SK-N-MC (cell line): ENCODE measurements at regions not wholly inside any gene's neighbourhood (a gene's known extent, or its start where the extent isn't known, plus 50 kb on each side); places are given as distances from the start of the nearest gene placed in this dataset.
"Not testable (repeated sequence)": the region's sequence is repeated elsewhere in the genome, so short reads cannot be mapped to it uniquely, and the experiment has no call there.

Experiments
- DNase-seq: peaks from one replicate; pipeline ENCODE4 v3.0.0-alpha.2; 2011; ENCODE audit warnings: low read depth, low spot score
- H3K27ac ChIP-seq: fragments of 200-600 bp; sonication (generic); 2 replicates; pipeline ENCODE4 v1.5.1; 2016; ENCODE audit warnings: mixed run types
- H3K36me3 ChIP-seq: fragments of 200-600 bp; sonication (generic); 2 replicates; pipeline ENCODE4 v1.6.1; 2017; ENCODE audit warnings: antibody characterized with exemption, low read length, mixed read lengths; ENCODE audit not compliant: insufficient read depth
- H3K4me3 ChIP-seq: fragments of 200-600 bp; sonication (generic); 2 replicates; pipeline ENCODE4 v1.5.1; 2016
- H3K9ac ChIP-seq: fragments of 200-600 bp; sonication (generic); 2 replicates; pipeline ENCODE4 v1.8.0; 2017; ENCODE audit warnings: mixed run types, mixed read lengths; ENCODE audit not compliant: insufficient read length
- H3K9me3 ChIP-seq: fragments of 200-600 bp; sonication (generic); 2 replicates; pipeline ENCODE4 v1.6.1; 2017; ENCODE audit warnings: low read depth, mild to moderate bottlenecking, antibody characterized with exemption, low read length, moderate library complexity, mixed read lengths
- EZH2 ChIP-seq: fragments of 200-600 bp; sonication (generic); IDR thresholded peaks from one replicate; pipeline ENCODE4 v1.6.1; 2017; ENCODE audit warnings: antibody characterized with exemption
- FOXP2 ChIP-seq: optimal IDR thresholded peaks from 2 replicates; pipeline ENCODE3; 2011; ENCODE audit warnings: mild to moderate bottlenecking, moderate library complexity; ENCODE audit not compliant: insufficient read depth; ENCODE audit errors: extremely low read length, control extremely low read depth
- POLR2AphosphoS5 ChIP-seq: IDR thresholded peaks from 2 replicates; pipeline ENCODE4 v1.6.1; 2012; ENCODE audit warnings: mild to moderate bottlenecking, low read depth, low read length, borderline replicate concordance

DNA sequence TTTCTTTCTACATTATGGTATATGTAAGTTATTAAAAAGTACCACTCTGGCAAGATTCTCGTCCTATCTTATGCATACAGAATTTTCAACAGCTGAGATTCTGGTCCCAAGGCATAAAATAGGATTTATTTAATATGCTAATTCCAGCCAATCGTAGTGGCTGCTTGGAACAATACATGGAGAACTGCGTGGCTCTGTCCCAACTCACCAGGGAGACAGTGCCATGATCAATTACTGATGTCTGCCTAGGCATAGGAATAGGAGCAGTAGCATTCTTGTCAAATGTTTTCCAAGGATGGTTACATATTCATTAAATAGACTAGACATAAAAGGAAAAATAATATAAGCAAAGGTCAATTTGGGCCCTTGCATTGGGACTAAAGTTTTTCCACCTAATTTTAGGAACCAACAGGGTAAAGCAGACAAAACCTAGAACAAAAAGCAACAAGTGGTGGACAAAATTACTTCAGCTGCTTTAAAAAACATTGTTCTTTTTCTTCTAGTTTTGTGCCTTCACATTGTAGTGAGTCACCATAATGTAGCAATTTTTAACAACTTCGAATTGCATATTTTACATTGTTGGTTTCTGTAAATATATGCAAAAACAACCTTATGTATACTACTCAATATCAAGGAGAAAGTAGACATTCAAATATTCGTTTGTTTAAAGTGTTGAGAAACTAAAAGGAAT, 232.8 kb upstream of the ATP5MC3 start:
- DNase-seq: no peak
- Histone ChIP-seq H3K27ac (peak overlapping the region; percentile 84), H3K9me3 (no peaks in the 10 kb centered on the region), H3K4me3 (peak overlapping the region; percentile 57), H3K9ac (peak overlapping the region; percentile 49), H3K36me3 (no peaks in the 10 kb centered on the region)
- TF ChIP-seq FOXP2: no peak
- TF ChIP-seq POLR2AphosphoS5: no peak
- TF ChIP-seq EZH2: no peak

DNA sequence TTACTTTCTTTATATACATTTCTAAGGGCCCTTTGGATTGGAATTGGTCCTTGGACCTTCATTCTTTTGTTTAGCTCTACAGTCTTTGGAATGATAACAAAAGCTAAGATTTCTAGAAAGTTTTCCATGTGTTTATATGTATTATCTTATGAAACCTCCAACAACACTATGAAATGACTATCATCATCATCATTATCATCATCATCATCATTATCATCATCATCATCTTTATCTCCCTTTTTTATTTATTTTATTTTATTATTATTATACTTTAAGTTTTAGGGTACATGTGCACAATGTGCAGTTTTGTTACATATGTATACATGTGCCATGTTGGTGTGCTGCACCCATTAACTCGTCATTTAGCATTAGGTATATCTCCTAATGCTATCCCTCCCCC, 229.4 kb upstream of the ATP5MC3 start:
- not testable (repeated sequence) for H3K9me3 ChIP-seq, DNase-seq, H3K27ac ChIP-seq, H3K36me3 ChIP-seq, H3K9ac ChIP-seq, H3K4me3 ChIP-seq

DNA sequence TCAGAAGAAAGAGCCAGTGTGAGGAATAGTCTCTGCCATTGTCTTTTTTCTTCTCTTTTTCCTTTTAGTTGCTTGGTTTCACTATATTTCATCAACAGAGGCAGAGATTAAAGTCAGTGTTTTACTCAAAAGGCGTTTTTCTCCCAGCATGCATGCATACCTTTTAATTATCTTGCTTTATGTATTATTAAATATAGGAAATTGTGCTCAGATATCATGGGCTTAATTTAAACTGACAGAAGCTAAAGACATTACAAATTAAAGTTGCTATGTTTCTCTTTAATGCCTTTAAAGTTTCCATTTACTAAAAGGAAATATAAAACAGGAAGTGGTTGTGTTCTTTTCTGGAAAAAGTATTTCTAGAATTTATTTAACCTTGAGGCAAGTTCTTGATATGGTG, 223.3 kb upstream of the ATP5MC3 start:
- H3K27ac ChIP-seq: peak overlapping the region; percentile 100
- TF ChIP-seq EZH2 (no peak), POLR2AphosphoS5 (peak; percentile 42; the same call in 1 of the 2 replicates)
- peak overlapping the region; percentile 82 for H3K9ac ChIP-seq
- H3K9me3 ChIP-seq: no peaks in the 10 kb centered on the region
- peak overlapping the region; percentile 65 for H3K4me3 ChIP-seq
- no peaks in the 10 kb centered on the region for H3K36me3 ChIP-seq
- DNase-seq: peak; percentile 75

DNA sequence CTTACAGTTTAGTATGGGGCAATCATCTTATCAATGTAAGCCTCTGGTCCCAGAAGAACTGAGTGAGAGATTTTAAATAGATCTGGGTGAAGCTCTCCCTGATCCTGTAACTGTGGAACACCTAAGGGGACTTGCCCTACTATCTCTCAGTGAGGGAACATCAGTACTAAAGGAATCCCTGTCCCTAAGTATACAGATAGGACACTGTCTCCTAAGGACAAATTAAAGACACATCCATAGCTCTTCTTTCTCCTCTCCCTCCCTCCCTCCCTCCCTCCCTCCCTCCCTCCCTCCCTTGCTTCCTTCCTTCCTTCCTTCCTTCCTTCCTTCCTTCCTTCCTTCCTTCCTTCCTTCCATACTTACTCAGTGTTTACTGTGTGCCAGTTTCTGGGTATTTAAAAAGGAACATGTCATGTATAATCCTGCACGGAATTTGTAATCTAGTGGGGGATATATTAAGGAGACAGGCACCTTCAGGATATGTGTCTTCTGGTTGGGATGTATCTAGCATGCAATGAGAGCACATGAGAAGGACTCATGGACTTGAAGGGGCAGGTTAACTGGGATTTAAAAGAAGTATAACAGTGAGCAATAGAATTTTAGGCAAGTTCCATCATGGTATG, 222.2 kb upstream of the ATP5MC3 start:
- peak overlapping the region; percentile 65 for H3K4me3 ChIP-seq
- H3K9ac ChIP-seq: peak overlapping the region; percentile 86
- peak overlapping the region; percentile 100 for H3K27ac ChIP-seq
- no peaks in the 10 kb centered on the region for H3K9me3 ChIP-seq
- TF ChIP-seq FOXP2 (peak; percentile 19), POLR2AphosphoS5 (peak; percentile 78; the same call in 1 of the 2 replicates), EZH2 (no peak)
- DNase-seq: peak; percentile 98
- no peaks in the 10 kb centered on the region for H3K36me3 ChIP-seq

DNA sequence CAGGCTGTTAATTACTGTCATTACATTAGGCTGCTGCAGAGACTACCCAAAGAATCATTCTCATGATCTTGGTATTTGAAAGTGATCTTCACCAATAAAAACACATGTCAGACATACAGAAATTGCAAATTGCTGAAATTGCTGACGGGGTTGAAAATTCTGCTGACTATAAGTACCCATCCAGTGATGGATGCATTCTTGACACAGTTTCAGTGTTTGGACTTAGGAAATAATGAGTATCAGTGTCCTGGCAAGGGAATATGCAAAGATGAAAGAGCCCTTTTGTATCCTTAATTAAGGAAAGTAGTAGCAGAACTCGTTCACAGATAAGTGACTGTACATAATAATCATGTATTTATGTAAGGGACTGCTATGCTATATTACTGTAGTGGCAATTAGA, 221.1 kb upstream of the ATP5MC3 start:
- peak overlapping the region; percentile 100 for H3K27ac ChIP-seq
- H3K36me3 ChIP-seq: no peaks in the 10 kb centered on the region
- peak overlapping the region; percentile 61 for H3K4me3 ChIP-seq
- H3K9me3 ChIP-seq: no peaks in the 10 kb centered on the region
- peak; percentile 95 for DNase-seq
- H3K9ac ChIP-seq: peak overlapping the region; percentile 86
- TF ChIP-seq POLR2AphosphoS5: peak; percentile 87
- no peak for TF ChIP-seq EZH2
- peak; percentile 79 for TF ChIP-seq FOXP2

DNA sequence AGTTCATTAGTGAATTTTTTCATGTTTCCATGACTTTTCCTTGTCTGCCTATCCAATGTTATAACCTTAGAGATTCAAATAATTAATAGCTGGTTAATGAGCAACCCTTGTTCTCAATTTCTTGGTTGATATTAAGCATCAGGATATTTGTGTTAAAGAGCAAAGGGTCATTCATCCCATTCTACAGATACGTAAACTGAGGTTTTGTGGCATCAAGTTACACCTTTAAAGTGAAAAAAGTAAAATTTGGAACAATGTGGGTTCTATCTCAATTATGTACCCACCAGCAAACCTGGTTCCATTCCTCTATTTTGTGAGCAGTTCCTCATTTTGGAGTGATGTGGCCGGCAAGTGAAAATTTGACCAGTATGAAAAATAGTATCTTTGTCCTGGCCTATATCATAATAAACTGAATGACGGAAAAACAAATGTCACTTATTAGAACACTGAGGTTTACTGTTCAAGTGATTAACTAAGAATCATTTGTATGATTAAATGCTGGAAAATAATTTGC, 220.5 kb upstream of the ATP5MC3 start:
- Histone ChIP-seq H3K27ac (peak overlapping the region; percentile 100), H3K36me3 (no peaks in the 10 kb centered on the region), H3K9me3 (no peaks in the 10 kb centered on the region), H3K4me3 (peak overlapping the region; percentile 61; the same call in 1 of the 2 replicates), H3K9ac (peak overlapping the region; percentile 43)
- no peak for TF ChIP-seq FOXP2
- TF ChIP-seq EZH2: no peak
- TF ChIP-seq POLR2AphosphoS5: no peak
- no peak for DNase-seq

DNA sequence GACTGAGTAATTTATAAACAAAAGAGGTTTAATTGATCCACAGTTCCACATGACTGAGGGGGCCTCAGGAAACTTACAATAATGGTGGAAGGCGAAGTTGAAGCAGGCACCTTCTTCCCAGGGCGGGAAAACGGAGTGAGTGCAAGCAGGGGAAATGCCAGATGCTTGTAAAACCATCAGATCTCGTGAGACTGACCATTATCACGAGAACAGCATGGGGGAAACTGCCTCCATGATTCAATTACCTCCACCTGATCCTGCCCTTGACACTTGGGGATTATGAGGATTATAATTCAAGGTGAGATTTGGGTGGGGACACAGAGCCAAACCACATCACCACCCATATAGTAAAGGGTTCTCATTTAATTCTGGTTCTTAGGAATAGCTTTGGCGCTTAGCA, 219.5 kb upstream of the ATP5MC3 start:
- TF ChIP-seq POLR2AphosphoS5 (no peak), FOXP2 (no peak), EZH2 (no peak)
- H3K27ac ChIP-seq: peak overlapping the region; percentile 100
- DNase-seq: no peak
- no peaks in the 10 kb centered on the region for H3K9me3 ChIP-seq
- no peaks in the 10 kb centered on the region for H3K36me3 ChIP-seq
- no peak overlapping the region for H3K9ac ChIP-seq
- H3K4me3 ChIP-seq: no peak overlapping the region

DNA sequence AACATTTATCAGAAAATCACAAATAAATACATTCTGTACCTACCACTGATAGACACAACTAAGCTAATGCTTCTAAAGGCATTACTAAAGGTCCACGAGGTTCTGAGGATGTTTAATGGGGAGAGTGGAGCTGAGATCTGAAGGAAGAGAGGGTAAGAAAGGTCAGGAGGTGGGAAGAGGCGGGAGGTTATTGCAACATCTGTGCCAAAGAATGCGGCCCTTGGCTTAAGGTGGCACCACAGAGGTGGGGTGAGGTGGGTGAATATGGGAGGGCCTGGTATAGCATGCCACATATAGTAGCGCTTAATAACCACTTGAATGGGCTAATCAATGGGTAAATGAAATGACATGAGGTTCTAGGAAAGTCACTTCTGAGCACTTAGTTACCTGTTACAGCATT, 217.8 kb upstream of the ATP5MC3 start:
- DNase-seq: no peak
- no peaks in the 10 kb centered on the region for H3K36me3 ChIP-seq
- TF ChIP-seq POLR2AphosphoS5: no peak
- TF ChIP-seq FOXP2: no peak
- no peak for TF ChIP-seq EZH2

DNA sequence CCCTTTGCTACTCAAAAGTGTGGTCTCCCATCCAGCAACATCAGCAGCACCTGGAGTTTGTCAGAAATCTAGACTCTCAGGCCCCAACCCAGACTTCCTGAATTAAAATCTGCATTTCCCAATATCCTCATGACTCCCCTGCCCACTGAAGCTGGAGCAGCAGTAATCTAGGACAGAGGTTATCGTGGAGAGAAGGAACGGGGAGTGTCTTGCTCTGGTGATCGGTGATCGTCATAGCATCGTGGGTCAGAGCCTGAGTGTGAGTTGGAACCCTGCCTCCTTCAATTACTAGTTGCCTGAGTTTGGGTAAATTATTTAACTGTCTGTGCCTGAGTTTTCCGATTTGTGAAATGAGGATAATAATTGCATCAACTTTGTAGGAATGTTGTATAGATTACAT, 217.3 kb upstream of the ATP5MC3 start:
- no peak for DNase-seq
- H3K4me3 ChIP-seq: no peak overlapping the region
- no peak overlapping the region for H3K9ac ChIP-seq
- no peak overlapping the region; the same call in 1 of the 2 replicates for H3K27ac ChIP-seq
- no peaks in the 10 kb centered on the region for H3K36me3 ChIP-seq
- no peak for TF ChIP-seq POLR2AphosphoS5
- TF ChIP-seq EZH2: no peak
- no peak for TF ChIP-seq FOXP2
- H3K9me3 ChIP-seq: no peaks in the 10 kb centered on the region

More for the DNA sequence above, 217.8 kb upstream of the ATP5MC3 start:
- H3K9ac ChIP-seq: no peak overlapping the region
- peak overlapping the region; percentile 15; the same call in 1 of the 2 replicates for H3K27ac ChIP-seq
- H3K4me3 ChIP-seq: no peak overlapping the region
- no peaks in the 10 kb centered on the region for H3K9me3 ChIP-seq
